ENCODE measurements at regions not wholly inside any gene's neighbourhood (a gene's known extent, or its start where the extent isn't known, plus 50 kb on each side); places are given as distances from the start of the nearest gene placed in this dataset.
A peak's percentile ranks its signal among the peaks of the same experiment; 100 is the strongest.

DNA sequence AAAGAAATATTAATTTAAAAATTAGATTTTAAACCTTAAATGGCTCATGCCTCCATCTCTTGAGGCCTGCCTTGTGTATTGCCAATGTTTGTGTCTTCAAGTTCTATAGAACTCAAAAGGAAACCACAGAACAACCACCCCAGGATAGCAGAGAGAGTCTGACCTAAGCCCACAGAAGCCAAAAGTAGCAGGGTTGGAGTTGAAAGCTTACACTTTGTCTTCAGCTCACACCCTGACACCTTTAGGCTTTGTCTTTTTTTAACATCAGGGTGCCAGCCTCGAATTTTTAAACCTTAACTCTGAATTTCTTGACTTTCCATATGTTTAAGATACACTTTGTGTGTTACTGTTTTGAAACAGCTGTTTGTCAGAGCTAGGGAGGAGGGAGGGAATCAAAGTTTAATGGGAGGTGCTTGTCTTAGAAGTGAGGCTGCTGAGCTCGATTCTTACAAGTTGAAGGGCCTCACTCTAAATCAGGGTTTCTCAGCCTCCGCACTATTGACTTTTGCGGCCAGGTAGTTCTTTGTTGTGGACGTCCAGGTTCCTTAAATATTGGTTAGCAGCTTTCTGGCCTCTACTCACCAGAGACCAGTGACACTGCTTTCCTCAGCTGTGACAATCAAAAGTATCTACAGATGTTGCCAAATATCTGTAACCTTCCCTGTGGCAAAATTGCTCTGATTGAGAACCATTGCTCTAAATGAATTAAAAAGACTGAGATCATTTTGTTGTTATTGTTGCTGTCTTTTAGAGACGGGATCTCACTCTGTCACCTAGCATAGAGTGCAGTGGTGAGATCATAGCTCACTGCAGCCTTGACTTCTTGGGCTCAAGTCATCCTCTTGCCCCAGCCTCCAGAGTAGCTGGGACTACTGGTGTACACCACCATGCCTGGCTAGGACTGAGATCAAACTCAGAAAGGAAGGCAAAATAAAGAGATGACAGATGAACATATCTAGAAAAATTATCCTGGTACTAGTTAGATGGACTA lies 139.2 kb upstream of the EOMES start:
- no peak for DNase-seq (ENCODE audit: insufficient read length, low spot score)
- FAIRE-seq: no peak

DNA sequence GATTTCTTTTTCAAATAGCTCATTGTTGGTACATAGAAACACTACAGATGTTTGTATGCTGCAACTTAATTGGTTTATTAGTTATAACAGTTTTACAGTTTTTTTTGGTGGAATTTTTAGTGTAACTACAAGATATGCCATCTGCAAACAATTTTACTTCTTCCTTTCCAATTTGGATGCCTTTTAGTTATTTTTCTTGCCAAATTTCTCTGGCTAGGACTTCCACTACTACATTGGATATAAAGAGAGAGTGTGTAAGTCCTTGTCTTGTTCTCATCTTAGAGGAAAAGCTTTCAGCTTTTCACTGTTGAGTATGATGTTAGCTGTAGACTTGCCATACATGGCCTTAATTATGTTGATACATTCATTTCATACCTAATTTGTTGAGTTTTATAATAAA lies 143.6 kb upstream of the EOMES start:
- DNase-seq (ENCODE audit: insufficient read length, low spot score): no peak
- peak; percentile 23 for FAIRE-seq

DNA sequence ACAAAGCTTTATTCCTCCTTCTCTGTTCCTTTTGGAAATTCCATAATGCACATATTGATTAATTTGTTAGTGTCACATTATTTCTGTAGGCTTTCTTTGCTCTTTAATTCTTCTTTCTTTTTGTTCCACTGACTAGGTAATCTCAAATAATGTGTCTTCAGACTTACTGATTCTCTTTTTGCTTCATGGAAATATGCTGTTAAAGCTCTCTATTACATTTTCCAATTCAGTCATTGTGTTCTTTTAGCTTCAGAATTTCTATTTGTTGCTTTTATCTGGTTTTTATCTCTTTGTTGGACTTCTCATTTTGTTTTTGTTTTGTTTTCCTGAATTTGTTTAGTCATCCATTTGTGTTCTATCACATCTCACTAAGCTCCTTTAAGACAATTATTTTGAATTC lies 147.0 kb upstream of the EOMES start:
- FAIRE-seq (no peak), DNase-seq (ENCODE audit: insufficient read length, low spot score) (no peak)

DNA sequence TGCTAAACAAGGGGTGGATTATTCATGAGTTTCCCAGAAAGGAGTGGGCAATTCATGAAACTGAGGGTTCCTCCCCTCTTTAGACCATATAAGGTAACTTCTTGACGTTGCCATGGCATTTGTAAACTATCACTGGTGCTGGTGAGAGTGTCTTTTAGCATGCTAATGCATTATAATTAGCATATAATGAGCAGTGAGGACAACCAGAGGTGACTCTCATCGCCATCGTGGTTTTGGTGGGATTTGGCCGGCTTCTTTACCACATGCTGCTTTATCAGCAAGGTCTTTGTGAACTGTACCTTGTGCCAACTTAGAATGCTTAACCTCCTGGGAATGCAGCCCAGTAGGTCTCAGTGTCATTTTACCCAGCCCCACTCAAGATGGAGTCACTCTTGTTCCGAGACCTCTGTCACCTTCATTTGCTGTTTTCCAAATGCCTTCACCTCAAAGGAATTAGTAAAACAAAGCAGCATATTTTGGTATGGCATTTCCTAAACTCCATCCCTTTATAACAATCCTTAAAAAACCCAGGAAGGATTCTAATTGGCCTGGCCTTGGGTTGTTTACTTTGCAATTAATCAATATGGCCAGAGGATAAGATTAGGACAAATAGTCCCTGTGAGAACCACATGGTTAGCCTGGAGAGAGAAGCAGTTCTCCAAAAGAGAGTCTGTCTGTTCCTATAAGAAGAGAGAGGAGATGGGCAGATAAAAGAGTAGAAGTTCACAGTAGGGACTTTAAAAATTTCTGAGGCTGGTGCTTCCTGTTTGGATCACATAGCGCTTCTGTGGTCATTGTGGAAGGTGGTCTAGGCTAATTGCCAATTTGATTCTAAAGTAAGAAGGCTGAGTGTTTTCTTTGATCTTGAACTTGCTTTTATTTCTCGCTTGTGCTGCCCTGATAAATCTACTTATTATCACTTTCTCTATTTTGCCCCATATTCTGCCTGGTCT lies 155.2 kb upstream of the EOMES start:
- DNase-seq (ENCODE audit: insufficient read length, low spot score) (no peak), FAIRE-seq (no peak)

DNA sequence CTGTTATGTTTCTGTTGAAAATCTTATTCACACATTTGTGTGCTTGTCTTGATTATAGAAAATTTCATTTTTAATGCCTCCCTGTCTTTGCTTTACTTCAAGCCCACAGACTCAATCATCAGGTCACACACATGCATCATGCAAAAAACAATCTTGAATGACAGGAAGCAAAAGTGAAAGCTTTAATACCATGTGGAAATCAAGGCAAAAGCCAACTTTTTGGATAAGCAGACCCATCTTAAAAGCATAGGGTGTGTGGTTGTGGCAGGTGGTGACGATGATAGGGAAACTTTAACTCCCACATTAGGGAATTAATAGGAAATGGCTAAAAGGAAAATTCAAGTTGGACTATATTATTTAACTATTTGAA lies 155.9 kb upstream of the EOMES start:
- FAIRE-seq: no peak
- no peak for DNase-seq (ENCODE audit: insufficient read length, low spot score)

DNA sequence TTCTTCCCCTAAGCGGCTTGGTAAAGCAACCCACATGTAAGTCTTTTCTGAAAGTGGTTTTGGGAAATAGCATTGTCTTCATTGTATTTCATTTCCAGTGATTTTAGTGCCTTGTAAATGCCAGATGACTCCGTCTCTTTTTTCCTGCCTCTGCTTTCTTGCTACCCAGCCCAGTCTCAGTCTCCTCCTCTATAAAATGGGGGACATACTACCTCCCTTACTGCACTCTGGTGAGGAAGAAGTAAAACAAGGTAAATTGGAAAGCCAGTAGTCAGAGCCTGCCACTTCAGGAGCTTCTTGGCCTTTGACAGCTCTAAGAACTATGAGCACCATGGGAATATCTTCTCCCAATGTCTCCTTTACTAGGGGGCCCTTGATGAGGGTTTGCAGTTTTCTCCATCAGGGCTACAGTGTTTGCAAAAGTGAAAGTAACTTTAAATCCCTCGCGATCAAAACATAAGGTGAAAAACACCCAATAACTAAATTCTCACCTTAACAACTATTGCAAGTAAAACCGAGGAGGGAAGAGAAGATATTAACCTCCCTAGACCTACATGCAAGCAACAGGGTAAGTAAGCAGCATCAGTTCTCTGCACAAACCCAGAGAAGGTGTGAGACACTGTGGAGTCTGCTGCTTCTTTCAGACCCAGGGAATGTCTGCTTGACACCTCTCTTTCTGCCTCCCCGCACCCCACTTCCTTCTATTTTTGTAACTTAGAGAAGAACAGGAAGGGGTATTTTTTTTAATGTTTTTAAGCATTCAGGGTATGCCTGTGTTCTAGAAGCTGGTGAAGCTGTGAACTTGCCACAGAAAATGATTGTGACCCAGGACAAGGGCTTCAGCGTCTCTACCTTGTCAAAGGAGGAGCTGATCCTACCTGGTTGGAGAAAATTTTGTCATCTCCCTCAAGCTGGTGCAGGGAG lies 159.1 kb upstream of the EOMES start:
- DNase-seq (ENCODE audit: insufficient read length, low spot score) (no peak), FAIRE-seq (peak; percentile 28)

DNA sequence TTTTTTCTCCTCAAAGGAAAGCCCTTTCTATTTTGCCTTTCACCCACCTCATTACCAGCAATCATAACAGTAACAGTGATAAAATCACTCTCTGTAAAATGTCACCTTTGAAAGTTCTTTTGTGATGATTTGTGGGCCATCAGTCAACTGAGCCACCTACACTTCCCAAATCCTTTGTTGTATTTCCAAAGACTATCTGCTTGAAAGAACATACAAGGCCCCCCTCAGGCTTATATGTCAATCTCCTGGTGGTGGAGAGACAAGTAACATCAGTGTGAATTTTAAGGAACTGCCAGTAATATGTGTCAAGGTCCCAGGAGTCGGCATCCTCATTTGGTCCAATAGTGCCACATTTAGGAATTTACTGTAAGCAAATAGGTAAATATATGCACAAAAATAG lies 161.1 kb upstream of the EOMES start:
- no peak for FAIRE-seq

DNA sequence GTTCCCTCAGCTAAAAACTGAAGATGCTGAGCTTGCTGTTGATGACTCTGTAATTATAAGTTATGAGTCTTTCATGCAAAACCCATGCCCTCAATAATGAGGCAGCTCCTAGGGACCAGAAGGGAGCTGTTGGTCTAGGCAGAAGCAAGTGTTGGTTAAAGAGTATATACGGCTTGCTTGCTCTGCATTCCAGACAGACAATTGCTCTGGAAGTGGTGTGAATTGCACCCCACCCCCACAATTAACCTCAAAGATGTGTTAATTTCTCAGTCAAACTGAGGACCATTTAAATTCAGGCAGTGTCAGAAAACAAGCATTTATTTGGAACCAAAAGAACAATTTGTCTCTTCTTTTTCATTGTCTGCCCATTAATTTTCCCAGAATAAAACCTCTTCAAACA lies 163.5 kb upstream of the EOMES start:
- DNase-seq (ENCODE audit: insufficient read length, low spot score) (no peak), FAIRE-seq (no peak)

More for the DNA sequence above, 161.1 kb upstream of the EOMES start:
- DNase-seq (ENCODE audit: insufficient read length, low spot score): no peak

DNA sequence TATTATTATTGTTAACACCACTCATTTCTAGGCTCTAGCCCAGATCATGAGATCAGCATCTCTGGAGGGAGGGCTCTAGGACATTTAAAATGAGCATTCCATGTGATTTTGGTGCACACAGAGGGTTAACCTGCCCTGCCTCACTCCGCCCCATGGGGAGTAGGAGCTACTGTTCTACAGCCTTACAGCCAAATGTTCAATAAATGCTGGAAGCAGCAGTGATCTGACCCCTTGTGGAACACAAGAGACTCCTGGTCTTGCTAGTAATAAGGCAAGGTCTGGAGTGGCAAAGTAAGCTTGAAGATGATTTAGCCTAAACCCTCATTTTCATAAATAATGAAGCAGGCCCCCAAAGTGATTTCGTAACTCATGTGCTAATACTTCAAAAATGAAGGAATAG lies 166.4 kb upstream of the EOMES start:
- no peak for DNase-seq (ENCODE audit: insufficient read length, low spot score)
- no peak for FAIRE-seq

DNA sequence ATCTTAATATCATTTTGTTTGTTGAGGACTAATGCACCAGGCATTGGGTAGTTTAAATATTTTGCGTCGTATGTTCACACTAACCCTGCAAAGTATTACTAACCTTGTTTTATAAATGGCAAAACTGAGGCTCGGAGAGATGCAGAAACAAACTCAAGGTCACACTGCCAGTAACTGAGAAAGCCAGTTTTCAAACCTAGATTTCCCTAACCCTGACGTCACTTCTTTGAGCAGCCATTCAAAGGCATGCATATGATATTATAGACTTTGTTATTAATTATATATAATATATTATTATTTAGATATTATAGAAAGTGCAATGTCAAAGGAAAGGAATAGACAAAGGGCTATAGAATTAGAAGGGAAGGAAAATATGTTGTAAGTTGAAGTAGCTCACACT lies 167.6 kb upstream of the EOMES start:
- FAIRE-seq: no peak
- DNase-seq (ENCODE audit: insufficient read length, low spot score): no peak

DNA sequence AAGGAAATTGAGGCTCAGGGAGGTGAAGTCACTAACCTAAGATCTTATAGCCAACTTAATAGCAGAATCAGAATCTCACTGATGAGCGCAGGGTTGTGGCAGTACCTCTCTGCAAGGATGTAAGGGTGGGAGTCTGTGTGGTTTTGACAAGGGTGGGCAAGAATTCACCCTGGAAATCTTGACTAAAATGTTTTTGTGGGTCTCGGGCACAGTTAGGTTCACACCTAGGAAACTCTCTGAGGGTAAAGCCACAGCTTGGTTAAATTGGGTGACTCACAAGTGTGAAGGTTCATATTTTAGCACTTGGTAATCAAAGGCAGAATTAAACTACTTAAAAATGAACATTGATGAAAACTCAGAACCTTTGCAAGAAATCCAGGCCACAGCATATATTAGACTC lies 178.2 kb upstream of the EOMES start:
- DNase-seq (ENCODE audit: insufficient read length, low spot score) (no peak), FAIRE-seq (no peak)

DNA sequence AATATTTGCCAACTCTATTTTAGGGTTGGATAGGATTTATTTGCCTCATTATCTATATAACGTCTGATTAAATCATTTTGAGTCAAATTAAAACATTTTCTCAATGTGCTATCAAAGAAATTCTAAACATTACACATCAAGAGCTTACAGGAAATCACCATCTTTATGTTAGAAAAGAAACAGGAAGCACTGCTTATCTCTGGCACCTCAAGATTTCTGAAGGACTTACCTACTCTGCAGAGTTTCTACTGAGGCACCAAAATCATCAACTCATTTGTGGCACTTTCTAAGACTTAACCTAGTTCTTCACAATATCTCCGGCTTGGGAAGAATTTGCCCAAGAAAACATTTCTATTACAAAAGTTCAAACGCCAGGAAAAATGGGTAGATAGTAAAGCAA lies 181.3 kb upstream of the EOMES start:
- FAIRE-seq: no peak

DNA sequence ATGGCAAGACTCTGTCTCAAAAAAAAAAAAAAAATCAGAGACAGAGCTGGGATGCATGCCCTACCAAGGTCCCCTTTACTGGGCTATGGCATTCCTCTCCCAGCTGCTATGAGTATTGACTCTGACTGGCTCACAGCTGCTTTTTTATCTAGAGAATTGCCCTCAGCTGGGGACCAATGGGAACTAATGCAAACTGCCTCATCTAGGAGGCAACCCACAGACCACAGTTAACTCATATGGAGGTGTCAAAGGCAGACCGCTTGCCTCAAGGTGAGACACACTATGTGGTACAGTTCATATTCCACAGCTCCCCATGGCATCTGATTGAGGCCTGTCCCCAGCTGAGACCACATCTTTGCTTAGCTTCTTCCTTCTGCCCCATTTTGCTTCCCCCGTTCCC lies 183.5 kb upstream of the EOMES start:
- FAIRE-seq (no peak), DNase-seq (ENCODE audit: insufficient read length, low spot score) (no peak)

More for the DNA sequence above, 181.3 kb upstream of the EOMES start:
- no peak for DNase-seq (ENCODE audit: insufficient read length, low spot score)

DNA sequence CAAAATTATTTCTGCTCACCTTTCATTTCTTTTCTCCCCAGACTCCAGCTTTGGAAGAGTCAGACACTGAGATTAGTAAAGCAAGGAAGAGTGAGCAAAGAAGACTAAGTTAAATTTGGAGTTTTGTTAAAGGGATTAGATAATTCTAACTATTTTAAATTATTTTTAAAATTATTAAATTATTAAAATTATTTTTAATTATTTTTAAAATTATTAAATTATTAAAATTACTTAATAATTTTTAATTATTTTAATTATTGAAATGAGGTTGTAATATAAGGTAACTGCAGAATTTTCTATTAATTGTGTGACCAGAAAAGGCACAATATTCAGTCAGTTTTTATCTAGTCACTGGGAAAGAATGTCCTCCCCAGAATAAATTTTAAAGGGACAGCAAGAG lies 185.0 kb upstream of the EOMES start:
- FAIRE-seq: no peak
- DNase-seq (ENCODE audit: insufficient read length, low spot score): no peak

DNA sequence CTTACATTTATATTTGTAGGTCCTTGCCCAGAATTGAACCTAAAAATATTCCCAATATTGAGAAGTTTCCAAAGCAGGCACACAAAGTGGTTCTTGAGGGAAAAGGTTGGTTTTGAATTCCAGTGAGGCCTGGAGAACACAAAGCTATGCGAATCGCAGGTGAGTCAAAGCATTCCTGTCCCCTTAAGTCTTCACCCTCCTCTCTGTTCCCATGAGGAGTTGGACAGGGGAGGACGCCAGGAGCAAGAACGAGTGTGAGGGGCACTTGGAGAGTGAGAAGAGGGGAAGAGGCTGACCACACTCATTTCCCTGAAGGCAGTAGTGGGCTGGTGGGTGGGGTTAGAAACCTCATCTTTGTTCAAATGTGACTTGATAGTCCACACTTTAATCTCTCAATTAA lies 185.8 kb upstream of the EOMES start:
- DNase-seq (ENCODE audit: insufficient read length, low spot score) (no peak), FAIRE-seq (no peak)

DNA sequence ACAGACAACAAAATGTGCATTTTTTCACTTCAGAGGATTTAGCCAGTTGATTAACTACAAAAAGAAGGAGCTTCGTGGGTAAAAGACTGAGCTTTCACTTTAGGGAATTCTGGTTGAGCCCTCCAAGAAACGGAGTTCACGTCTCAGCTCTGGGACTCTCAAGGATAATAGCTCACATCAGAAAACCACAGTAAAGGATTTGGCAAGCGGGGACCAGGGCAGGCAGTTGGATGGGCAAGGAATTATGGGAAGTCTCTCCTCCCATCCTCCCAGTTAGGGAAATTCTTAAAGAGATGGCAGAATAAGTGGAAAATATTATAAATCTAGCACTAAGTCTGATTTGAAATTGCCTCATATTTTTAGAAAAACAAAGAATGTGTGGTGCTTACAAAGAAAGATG lies 188.3 kb upstream of the EOMES start:
- DNase-seq (ENCODE audit: insufficient read length, low spot score): no peak
- no peak for FAIRE-seq

DNA sequence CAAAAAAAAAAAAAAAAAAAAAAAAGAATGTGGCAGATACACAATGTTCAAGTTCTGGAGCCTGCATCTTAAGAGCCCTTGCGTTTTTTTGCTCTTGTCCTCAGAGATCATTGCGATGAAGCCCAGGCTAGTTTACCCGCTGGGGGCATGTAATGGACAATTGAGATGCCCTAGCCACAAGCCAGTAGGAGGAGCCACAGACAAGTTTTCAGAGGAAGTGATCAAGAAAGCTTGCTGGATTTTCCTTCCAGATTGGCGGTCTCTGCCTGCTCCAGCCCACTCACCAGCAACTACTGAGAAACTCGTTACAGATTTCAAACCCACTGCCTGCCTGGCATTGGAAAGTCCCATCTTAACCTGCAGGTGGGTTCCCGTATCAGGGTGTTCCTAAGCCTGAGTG lies 192.1 kb upstream of the EOMES start:
- FAIRE-seq (no peak), DNase-seq (ENCODE audit: insufficient read length, low spot score) (no peak)

DNA sequence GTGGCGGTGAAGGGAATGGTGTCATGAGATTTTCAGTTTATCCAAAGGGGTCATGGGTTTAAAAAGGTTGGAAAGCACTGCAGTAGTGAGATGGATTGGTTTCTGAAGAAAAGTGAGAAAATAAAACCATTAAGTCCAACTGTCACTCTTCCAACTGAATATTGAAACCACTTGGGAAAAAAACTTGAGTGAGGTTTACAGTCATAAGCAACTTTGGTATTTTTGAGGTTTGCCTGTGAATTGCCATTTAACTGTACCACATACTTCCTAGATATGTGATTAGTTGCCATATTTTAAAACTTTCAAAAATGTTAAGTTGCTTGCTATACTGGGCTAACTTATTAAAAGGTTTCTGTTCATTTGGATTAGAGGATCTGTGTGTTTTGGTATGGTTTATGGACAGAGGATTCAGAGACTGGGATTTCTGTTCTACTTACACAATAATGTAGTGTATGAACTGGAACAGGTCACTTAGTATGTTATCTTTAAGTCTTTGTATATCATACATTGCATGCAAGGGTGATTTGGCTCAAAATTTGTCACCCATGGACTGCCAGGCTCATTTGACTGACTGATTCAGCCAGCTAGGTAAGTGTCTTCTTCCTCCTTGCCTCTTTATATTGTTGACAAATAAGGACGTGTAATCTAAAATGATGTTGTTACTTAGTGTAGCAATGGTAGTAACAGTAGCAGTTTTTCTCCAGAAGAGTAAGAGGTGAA lies 201.4 kb upstream of the EOMES start:
- no peak for FAIRE-seq
- no peak for DNase-seq (ENCODE audit: insufficient read length, low spot score)

DNA sequence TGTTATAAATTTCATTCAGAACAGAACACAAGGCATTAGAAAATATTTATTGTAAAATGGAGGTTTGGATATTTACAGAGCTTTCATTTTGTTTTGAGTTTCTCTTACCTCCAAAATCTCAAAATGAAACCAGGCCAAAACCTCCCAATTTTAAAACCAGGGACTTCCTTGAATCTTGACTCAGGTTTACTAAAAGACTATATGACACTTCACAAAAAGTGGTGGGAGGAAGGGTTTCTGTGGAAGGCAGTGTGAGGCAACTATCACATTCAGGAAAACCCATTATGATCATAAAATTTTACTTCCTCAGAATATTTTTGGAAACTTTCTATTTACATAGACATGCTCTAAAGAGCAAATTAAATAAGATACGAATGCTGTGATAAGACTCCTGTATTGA lies 205.8 kb upstream of the EOMES start:
- no peak for FAIRE-seq
- DNase-seq (ENCODE audit: insufficient read length, low spot score): no peak

DNA sequence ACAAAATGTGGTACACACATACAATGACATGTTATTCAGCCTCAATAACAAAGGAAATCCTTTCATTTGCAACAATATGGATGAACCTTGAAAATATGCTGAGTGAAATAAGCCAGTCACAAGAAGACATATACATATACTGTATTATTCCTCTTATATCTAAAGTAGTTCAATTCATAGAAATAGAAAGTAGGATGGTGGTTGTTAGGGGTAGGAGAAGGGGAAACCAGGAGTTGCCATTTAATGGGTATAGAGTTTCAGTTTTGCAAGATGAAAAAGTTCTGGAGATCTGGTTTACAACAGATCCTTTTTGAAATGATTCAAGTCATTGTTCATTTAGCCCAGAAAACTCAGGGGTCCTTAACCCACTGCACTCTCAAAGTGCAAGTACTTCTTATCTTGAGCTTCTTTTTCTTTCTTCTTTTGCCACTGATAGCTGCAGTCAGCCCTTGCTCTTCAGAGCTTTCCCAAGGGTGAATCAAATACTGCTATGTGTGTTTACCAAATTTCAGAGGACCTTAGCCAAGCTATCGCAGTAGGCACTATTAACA lies 208.0 kb upstream of the EOMES start:
- no peak for FAIRE-seq
- no peak for DNase-seq (ENCODE audit: insufficient read length, low spot score)
